SK-N-MC (cell line): ENCODE measurements at regions not wholly inside any gene's neighbourhood (a gene's known extent, or its start where the extent isn't known, plus 50 kb on each side); places are given as distances from the start of the nearest gene placed in this dataset.

ENCODE experiments used
- EZH2 ChIP-seq: fragments of 200-600 bp; sonication (generic); IDR thresholded peaks from one replicate; pipeline ENCODE4 v1.6.1; 2017; ENCODE audit warnings: antibody characterized with exemption
- POLR2AphosphoS5 ChIP-seq: IDR thresholded peaks from 2 replicates; pipeline ENCODE4 v1.6.1; 2012; ENCODE audit warnings: mild to moderate bottlenecking, low read depth, low read length, borderline replicate concordance

GRCh38 chr5:101326766-101327165 is 423.7 kb upstream of the ST8SIA4 start:
- TF ChIP-seq EZH2 (no peak), POLR2AphosphoS5 (no peak)
